ENCODE measurements at regions not wholly inside any gene's neighbourhood (a gene's known extent, or its start where the extent isn't known, plus 50 kb on each side); places are given as distances from the start of the nearest gene placed in this dataset.
"Not testable (repeated sequence)": the region's sequence is repeated elsewhere in the genome, so short reads cannot be mapped to it uniquely, and the experiment has no call there.

GRCh38 chr1:221263831-221264767 lies 384.9 kb downstream of the HLX start:
- DNase-seq, result peak; percentile 80

DNA sequence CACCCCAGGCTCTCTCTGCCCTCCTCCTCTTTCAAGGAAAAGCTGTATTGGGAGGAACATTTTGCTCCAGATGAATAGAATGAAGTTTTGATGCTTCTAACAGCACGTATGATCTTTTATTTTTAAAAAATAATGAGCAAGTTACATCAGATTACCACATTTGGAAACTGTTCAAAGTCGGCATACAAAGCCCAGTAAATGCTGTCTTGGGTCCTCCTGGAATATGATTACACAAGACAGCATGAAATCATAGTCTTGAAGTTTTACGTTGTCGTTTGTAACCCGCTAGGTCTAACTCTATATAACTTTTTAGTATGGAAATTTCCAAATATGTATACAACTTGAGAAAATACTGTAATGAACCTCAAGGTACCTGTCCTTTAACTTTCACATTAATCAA lies 385.6 kb downstream of the HLX start:
- no peak for DNase-seq

- DNase-seq, result peak; percentile 76
These were observed 389.1 kb downstream of the HLX start for GRCh38 chr1:221268295-221268694.

DNA sequence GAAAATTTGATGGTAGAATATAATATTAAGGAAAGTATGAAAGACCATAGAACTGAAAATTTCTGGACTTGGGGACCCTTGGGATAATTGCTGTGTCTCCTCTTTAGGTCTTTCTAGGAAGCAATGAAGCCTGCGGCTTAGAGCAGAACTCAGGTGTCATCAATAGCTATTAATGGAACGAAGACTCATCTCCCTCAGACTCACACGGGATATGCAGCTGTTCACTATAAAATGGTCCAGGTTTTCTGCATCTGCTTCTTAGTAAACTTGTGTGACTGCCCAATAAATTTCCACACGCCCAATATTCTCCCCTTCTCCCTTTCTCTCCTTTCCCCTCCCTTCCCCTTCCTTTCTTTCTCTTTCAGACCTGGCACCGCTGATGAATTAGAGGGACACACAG lies 392.5 kb downstream of the HLX start:
- no peak for DNase-seq

DNA sequence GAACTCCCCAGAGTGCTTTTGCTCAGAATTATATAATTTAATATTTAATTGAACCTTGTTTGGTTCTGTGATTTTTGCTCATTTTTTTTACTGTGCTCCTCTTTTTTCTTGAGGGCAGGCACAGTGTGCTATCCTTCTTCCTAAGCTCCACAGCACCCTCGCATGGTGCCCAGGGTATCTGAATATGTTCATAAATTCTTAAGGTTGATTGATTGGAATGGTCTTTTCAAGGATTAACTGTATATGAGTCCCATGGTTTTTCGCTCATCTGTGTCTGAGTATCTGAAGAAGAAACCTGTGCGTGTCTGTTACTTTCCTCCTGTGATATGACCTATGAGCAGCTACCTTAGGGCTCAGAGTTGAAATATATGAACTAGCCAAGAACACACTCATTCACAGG lies 393.7 kb downstream of the HLX start:
- no peak for DNase-seq

GRCh38 chr1:221274373-221274772 lies 395.1 kb downstream of the HLX start:
- no peak for DNase-seq

DNA sequence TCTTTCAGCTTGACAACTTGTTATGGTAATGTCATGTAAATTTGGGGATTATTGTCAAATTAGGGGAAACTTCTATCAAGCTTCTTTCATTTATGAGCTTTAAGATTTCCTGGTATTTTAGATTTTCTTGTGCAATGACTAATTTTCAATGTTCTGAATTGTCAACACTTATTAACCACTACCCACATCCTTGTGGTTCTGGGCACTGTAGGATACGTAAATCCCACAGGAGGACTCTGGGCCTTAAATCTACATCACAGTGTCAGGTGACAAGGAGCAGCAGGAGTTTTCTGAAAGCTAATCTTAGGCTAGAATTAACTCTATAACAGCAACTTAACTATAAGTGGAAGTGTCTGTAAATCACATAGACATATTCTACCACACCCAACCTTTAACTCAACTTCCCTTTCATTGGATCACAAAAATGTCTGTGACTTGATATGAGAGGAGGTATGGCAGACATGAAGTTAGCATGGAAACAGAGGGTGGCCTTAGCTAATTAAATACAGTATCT lies 397.7 kb downstream of the HLX start:
- DNase-seq, result no peak

DNA sequence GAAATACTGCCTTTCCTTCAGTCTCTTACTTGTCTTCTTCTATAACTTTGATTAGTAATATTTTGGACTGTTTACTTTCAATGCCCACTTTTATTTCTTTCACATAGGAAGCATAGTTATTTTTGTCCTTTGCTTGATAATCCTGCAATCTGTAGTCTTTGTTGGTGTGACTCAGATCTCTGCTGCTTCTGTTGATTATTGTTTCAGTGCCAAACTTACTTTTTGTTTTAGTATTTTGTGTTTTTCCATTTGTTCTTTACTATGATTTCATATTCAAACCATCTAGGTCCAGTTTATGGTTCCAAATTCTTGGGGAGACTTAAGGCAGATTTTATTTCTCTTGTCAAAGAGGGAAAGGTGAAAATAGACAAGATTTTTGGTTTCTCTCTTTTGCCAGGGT lies 399.9 kb downstream of the HLX start:
- DNase-seq, result no peak

DNA sequence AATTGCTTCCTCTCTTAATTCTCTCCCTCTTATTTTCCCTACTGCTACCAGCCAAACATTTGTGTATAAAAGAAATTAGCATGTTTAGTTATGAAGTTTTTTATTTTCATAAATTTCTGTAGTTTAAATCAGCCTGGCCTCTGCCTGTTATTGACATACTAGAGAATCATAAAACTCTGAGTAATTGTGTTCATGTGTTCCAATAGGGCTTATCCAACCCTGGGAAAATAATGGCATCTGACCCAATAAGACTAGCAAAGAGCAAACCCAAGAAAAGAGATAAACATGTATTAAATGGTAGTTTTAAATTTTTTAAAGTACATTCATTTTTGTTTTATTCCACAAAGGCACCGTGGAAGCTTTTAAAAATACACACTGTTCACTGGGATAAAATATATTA lies 404.3 kb downstream of the HLX start:
- DNase-seq, result no peak

GRCh38 chr1:221284028-221284427 lies 404.8 kb downstream of the HLX start:
- peak; percentile 28 for DNase-seq

DNA sequence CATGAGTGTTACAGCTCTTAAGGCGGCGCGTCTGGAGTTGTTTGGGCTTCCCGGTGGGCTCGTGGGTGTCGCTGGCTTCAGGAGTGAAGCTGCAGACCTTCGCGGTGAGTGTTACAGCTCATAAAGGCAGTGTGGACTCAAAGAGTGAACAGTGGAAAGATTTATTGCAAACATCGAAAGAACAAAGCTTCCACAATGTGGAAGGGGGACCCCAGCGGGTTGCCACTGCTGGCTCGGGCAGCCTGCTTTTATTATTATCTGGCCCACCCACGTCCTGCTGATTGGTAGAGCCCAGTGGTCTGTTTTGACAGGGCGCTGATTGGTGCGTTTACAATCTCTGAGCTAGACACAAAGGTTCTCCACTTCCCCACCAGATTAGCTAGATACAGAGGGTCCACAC lies 405.7 kb downstream of the HLX start:
- not testable (repeated sequence) for DNase-seq

- DNase-seq, result not testable (repeated sequence)
These were observed 406.4 kb downstream of the HLX start for GRCh38 chr1:221285458-221286210.

GRCh38 chr1:221286399-221286798 lies 407.2 kb downstream of the HLX start:
- no peak for DNase-seq

GRCh38 chr1:221289103-221289502 lies 409.9 kb downstream of the HLX start:
- no peak for DNase-seq

GRCh38 chr1:221290669-221291068 lies 411.4 kb downstream of the HLX start:
- no peak for DNase-seq

DNA sequence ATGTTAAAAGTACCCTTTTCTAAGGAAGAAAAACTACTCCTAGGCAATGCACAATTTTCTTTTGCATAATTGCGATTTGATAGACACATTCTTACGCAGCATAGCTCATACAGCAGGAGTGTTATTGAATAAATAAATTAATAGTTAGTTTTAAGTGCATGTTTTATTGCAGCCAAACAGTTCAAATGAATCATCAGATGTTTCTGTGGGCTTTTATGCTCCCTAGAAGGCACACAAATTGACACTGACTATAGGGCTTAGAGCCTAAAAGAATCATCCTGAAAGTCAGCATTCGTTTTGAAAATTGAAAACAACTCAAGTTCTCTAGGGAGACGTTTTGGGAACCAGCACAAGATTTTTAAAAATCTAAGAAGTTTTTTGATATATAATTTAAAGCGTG lies 411.9 kb downstream of the HLX start:
- no peak for DNase-seq

GRCh38 chr1:221292652-221293051 lies 413.4 kb downstream of the HLX start:
- no peak for DNase-seq

GRCh38 chr1:221294242-221294641 lies 415.0 kb downstream of the HLX start:
- DNase-seq, result peak; percentile 11

DNA sequence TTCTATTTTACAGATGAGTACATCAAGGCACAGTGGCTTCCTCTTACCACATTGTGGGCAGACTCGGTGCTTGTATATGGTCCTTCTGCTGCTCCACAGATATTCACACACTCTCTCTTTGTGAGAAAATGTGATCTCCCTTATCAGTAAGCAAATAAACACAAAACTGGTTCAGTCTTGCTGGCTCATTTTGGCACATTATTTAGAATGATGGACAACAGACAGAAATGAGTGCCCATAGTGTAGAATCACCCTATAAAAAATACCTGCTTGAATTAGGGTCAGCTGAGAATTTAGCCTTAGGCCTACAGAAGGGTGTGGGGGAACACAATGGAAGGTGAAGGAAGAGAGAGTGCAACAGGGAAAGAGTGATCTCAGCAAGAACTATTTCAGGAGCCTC lies 423.1 kb downstream of the HLX start:
- DNase-seq, result no peak

DNA sequence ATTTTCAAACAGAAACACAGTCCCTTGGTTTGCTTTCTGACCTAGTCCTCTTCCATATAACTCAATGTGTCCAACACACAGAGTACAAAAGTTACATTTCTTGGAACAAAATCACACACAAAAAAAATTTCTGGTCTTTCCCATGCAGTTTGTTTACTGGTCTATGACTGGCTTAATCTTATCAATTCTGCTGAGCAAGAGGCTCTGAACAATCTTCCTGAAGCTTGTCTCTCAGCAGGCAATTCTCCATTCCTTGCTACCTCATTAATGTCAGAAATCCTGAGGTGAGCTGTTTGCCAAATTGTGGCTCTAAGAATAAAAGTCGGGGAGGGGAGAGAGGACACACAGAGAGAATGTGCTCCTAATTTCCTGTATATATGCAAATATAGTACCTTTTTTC lies 423.6 kb downstream of the HLX start:
- DNase-seq, result no peak

DNA sequence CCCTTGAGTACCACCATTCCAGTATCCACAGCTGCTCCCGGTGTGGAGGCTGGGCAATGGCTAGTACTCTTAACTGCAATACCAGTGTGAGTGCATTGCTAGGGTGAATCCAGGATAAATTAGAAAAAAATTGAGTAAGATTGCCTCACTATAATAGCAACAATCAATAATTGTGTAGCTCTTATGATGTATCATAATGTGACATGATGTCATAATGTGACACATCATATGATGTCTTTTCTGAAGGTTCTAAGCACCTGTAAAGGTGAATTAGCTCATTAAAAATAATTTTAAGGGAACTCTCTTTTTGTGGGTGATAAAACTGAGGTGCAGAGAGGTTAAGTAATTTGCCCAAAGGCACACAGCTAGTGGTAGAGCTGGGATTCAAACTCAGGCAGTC lies 424.4 kb downstream of the HLX start:
- DNase-seq, result no peak

- DNase-seq, result no peak
These were observed 427.0 kb downstream of the HLX start for GRCh38 chr1:221306239-221306638.

GRCh38 chr1:221308534-221309511 lies 429.6 kb downstream of the HLX start:
- no peak for DNase-seq

All from EL (cell line).